Cerebellar cortex (tissue), 1 donor: ENCODE measurements at regions not wholly inside any gene's neighbourhood (a gene's known extent, or its start where the extent isn't known, plus 50 kb on each side); places are given as distances from the start of the nearest gene placed in this dataset.

Experiments used
- DNase-seq: peaks from one replicate; pipeline ENCODE4 v3.0.0-alpha.2; 2015; ENCODE audit warnings: low spot score

- no peak for DNase-seq
These were observed 124.8 kb upstream of the NECTIN1 start for GRCh38 chr11:119853581-119854360.

- DNase-seq, result no peak
These were observed 123.7 kb upstream of the NECTIN1 start for GRCh38 chr11:119852741-119853140.

- no peak for DNase-seq
These were observed 121.9 kb upstream of the NECTIN1 start for GRCh38 chr11:119850822-119851409.

- no peak for DNase-seq
These were observed 120.9 kb upstream of the NECTIN1 start for GRCh38 chr11:119849872-119850271.

- DNase-seq, result no peak
These were observed 118.9 kb upstream of the NECTIN1 start for GRCh38 chr11:119847853-119848252.

GRCh38 chr11:119846374-119846773 lies 117.4 kb upstream of the NECTIN1 start:
- no peak for DNase-seq

GRCh38 chr11:119845756-119846155 lies 116.8 kb upstream of the NECTIN1 start:
- no peak for DNase-seq

- no peak for DNase-seq
These were observed 116.3 kb upstream of the NECTIN1 start for GRCh38 chr11:119845305-119845704.

GRCh38 chr11:119844808-119845207 lies 115.8 kb upstream of the NECTIN1 start:
- DNase-seq, result no peak

GRCh38 chr11:119843877-119844276 lies 114.9 kb upstream of the NECTIN1 start:
- peak; percentile 65 for DNase-seq

- no peak for DNase-seq
These were observed 113.7 kb upstream of the NECTIN1 start for GRCh38 chr11:119842731-119843130.

- no peak for DNase-seq
These were observed 110.6 kb upstream of the NECTIN1 start for GRCh38 chr11:119839476-119840133.

- DNase-seq, result no peak
These were observed 106.8 kb upstream of the NECTIN1 start for GRCh38 chr11:119835753-119836152.

- no peak for DNase-seq
These were observed 103.4 kb upstream of the NECTIN1 start for GRCh38 chr11:119832202-119832935.

GRCh38 chr11:119831011-119831410 lies 102.0 kb upstream of the NECTIN1 start:
- no peak for DNase-seq

GRCh38 chr11:119830400-119830799 lies 101.4 kb upstream of the NECTIN1 start:
- no peak for DNase-seq

GRCh38 chr11:119829402-119829801 lies 100.4 kb upstream of the NECTIN1 start:
- DNase-seq, result no peak

- no peak for DNase-seq
These were observed 99.8 kb upstream of the NECTIN1 start for GRCh38 chr11:119828819-119829218.

GRCh38 chr11:119828006-119828405 lies 99.0 kb upstream of the NECTIN1 start:
- DNase-seq, result no peak

- DNase-seq, result no peak
These were observed 98.1 kb upstream of the NECTIN1 start for GRCh38 chr11:119827113-119827512.

- no peak for DNase-seq
These were observed 94.1 kb upstream of the NECTIN1 start for GRCh38 chr11:119823077-119823476.

GRCh38 chr11:119816660-119817059 lies 87.7 kb upstream of the NECTIN1 start:
- DNase-seq, result no peak

- no peak for DNase-seq
These were observed 85.8 kb upstream of the NECTIN1 start for GRCh38 chr11:119814766-119815165.
